ENCODE measurements at regions not wholly inside any gene's neighbourhood (a gene's known extent, or its start where the extent isn't known, plus 50 kb on each side); places are given as distances from the start of the nearest gene placed in this dataset.
"Not testable (repeated sequence)": the region's sequence is repeated elsewhere in the genome, so short reads cannot be mapped to it uniquely, and the experiment has no call there.

GRCh38 chr4:8721621-8722020, 129.1 kb downstream of the CPZ start:
- DNase-seq, result no peak

- no peak for DNase-seq
Measured at GRCh38 chr4:8719421-8719820, 126.9 kb downstream of the CPZ start.

GRCh38 chr4:8717470-8717869, 124.9 kb downstream of the CPZ start:
- not testable (repeated sequence) for DNase-seq

GRCh38 chr4:8710946-8711345, 118.4 kb downstream of the CPZ start:
- DNase-seq, result no peak

GRCh38 chr4:8710416-8710815, 117.9 kb downstream of the CPZ start:
- no peak for DNase-seq

- no peak for DNase-seq
Measured at GRCh38 chr4:8709729-8710360, 117.3 kb downstream of the CPZ start.

GRCh38 chr4:8709050-8709728, 116.6 kb downstream of the CPZ start:
- no peak for DNase-seq

- no peak for DNase-seq
Measured at GRCh38 chr4:8708401-8709021, 115.9 kb downstream of the CPZ start.

GRCh38 chr4:8707045-8707781, 114.6 kb downstream of the CPZ start:
- no peak for DNase-seq

- DNase-seq, result no peak
Measured at GRCh38 chr4:8706216-8707044, 113.9 kb downstream of the CPZ start.

GRCh38 chr4:8705161-8706145, 112.9 kb downstream of the CPZ start:
- no peak for DNase-seq

- no peak for DNase-seq
Measured at GRCh38 chr4:8704632-8705031, 112.1 kb downstream of the CPZ start.

GRCh38 chr4:8703857-8704495, 111.4 kb downstream of the CPZ start:
- DNase-seq, result no peak

- DNase-seq, result no peak
Measured at GRCh38 chr4:8703401-8703696, 110.8 kb downstream of the CPZ start.

- DNase-seq, result no peak
Measured at GRCh38 chr4:8702516-8703400, 110.2 kb downstream of the CPZ start.

- DNase-seq, result no peak
Measured at GRCh38 chr4:8702020-8702495, 109.5 kb downstream of the CPZ start.

GRCh38 chr4:8701126-8702019, 108.8 kb downstream of the CPZ start:
- no peak for DNase-seq

Measured in nucleus accumbens (tissue), 56 donors.